ENCODE measurements at regions not wholly inside any gene's neighbourhood (a gene's known extent, or its start where the extent isn't known, plus 50 kb on each side); places are given as distances from the start of the nearest gene placed in this dataset.

DNA sequence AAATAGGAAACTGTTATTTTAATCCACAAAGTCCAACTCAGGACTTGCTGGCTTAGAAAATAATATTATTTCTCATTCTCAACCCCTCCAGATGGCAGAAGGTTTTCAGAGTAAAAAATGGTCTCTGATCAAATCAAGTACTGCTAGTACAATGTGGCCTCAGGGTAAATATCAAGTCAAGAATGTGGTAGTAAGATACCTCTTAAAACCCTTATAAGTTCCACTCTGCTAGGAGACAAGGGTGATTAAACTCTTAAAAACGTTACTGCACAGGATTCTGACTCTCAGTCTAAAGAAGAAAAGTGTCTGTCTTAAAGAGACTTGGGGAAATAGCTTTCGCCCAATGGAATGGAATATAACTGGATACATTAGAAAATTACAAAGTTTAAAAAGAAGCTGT is 120.8 kb upstream of the PDE4D start:
- Mint-ChIP-seq H3K36me3 (ENCODE audit: low read depth) (no peaks in the 10 kb centered on the region), H3K4me3 (no peak overlapping the region), H3K9me3 (peaks cover 1% of the 10 kb centered on the region), H3K4me1 (no peaks in the 10 kb centered on the region), H3K27me3 (ENCODE audit: insufficient read depth) (no peaks in the 10 kb centered on the region), H3K27ac (no peak overlapping the region)
- Histone ChIP-seq H3K4me3 (ENCODE audit: low read length) (no peak overlapping the region), H3K36me3 (ENCODE audit: control insufficient read depth, insufficient read depth, low read length) (no peaks in the 10 kb centered on the region), H3K27me3 (ENCODE audit: control insufficient read depth, insufficient read depth, low read length, poor library complexity, severe bottlenecking) (no peaks in the 10 kb centered on the region), H3K9ac (ENCODE audit: extremely low read depth, low read length, poor library complexity, severe bottlenecking) (no peak overlapping the region), H3K27ac (ENCODE audit: low read depth, low read length) (no peak overlapping the region), H3K4me1 (ENCODE audit: control insufficient read depth, insufficient read depth, low read length) (no peaks in the 10 kb centered on the region), H3K9me3 (ENCODE audit: control insufficient read depth, low read length) (peaks cover 7% of the 10 kb centered on the region)
- WGBS, 2 experiments (ENCODE audit: insufficient coverage in 1 of 2, insufficient read length in 1 of 2): 88 to 100% methylated on average over 2 of the region's 2 CpGs
- no peak for TF ChIP-seq CTCF (conservative IDR thresholded peaks at IDR 0.05)
- no peak for DNase-seq

GRCh38 chr5:60010853-60011252 is 117.3 kb upstream of the PDE4D start:
- no peak overlapping the region for H3K4me3 Mint-ChIP-seq
- Histone ChIP-seq H3K36me3 (ENCODE audit: control insufficient read depth, insufficient read depth, low read length) (no peaks in the 10 kb centered on the region), H3K4me3 (ENCODE audit: low read length) (no peak overlapping the region), H3K9me3 (ENCODE audit: control insufficient read depth, low read length) (no peaks in the 10 kb centered on the region), H3K27me3 (ENCODE audit: control insufficient read depth, insufficient read depth, low read length, poor library complexity, severe bottlenecking) (no peaks in the 10 kb centered on the region), H3K9ac (ENCODE audit: extremely low read depth, low read length, poor library complexity, severe bottlenecking) (no peak overlapping the region), H3K4me1 (ENCODE audit: control insufficient read depth, insufficient read depth, low read length) (no peaks in the 10 kb centered on the region), H3K27ac (ENCODE audit: low read depth, low read length) (peak overlapping the region; percentile 51)
- H3K27ac Mint-ChIP-seq: no peak overlapping the region
- no peak for DNase-seq
- TF ChIP-seq CTCF (conservative IDR thresholded peaks at IDR 0.05): no peak
- H3K4me1 Mint-ChIP-seq: no peaks in the 10 kb centered on the region
- no peaks in the 10 kb centered on the region for H3K27me3 Mint-ChIP-seq (ENCODE audit: insufficient read depth)
- H3K36me3 Mint-ChIP-seq (ENCODE audit: low read depth): no peaks in the 10 kb centered on the region
- H3K9me3 Mint-ChIP-seq: no peaks in the 10 kb centered on the region

DNA sequence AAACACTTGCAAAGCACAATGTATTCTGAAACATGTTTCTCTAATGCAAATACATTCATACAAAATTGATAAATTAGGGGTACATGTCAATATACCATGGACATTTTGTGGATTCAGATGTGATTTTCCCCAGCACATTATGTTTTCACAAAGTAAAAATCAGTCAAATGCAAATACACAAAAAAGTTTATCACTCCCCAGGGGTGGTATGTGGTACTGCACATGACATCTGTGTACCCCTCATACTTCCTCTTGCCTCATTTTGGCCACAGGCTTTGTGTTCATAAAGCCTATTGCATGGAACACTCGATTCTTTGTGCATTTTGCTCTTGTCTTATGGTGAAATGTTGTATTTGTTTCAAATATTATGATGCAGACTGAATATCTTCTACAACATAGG is 116.8 kb upstream of the PDE4D start:
- Mint-ChIP-seq H3K4me1 (no peaks in the 10 kb centered on the region), H3K36me3 (ENCODE audit: low read depth) (no peaks in the 10 kb centered on the region), H3K27ac (no peak overlapping the region), H3K4me3 (no peak overlapping the region), H3K9me3 (no peaks in the 10 kb centered on the region), H3K27me3 (ENCODE audit: insufficient read depth) (no peaks in the 10 kb centered on the region)
- no peak for DNase-seq
- Histone ChIP-seq H3K4me3 (ENCODE audit: low read length) (no peak overlapping the region), H3K4me1 (ENCODE audit: control insufficient read depth, insufficient read depth, low read length) (no peaks in the 10 kb centered on the region), H3K9ac (ENCODE audit: extremely low read depth, low read length, poor library complexity, severe bottlenecking) (no peak overlapping the region), H3K27me3 (ENCODE audit: control insufficient read depth, insufficient read depth, low read length, poor library complexity, severe bottlenecking) (no peaks in the 10 kb centered on the region), H3K36me3 (ENCODE audit: control insufficient read depth, insufficient read depth, low read length) (no peaks in the 10 kb centered on the region), H3K27ac (ENCODE audit: low read depth, low read length) (peak overlapping the region; percentile 51), H3K9me3 (ENCODE audit: control insufficient read depth, low read length) (no peaks in the 10 kb centered on the region)
- WGBS, 2 experiments (ENCODE audit: insufficient coverage in 1 of 2, insufficient read length in 1 of 2): 90% methylated on average over 1 of the region's 1 CpG; no CpG with 5 or more reads in 1 of the 2 experiments
- peak; percentile 69 for TF ChIP-seq CTCF (conservative IDR thresholded peaks at IDR 0.05)
